HG03280 (cell line): ENCODE measurements at regions not wholly inside any gene's neighbourhood (a gene's known extent, or its start where the extent isn't known, plus 50 kb on each side); places are given as distances from the start of the nearest gene placed in this dataset.

ENCODE experiments used
- ATAC-seq: cut with Tn5 transposase; IDR thresholded peaks from one replicate; pipeline ENCODE4 v1.9.1; 2021; ENCODE audit warnings: mild to moderate bottlenecking, moderate library complexity; ENCODE audit not compliant: unreplicated experiment

GRCh38 chr18:65017372-65017760, 733.4 kb upstream of the CDH7 start:
- no peak for ATAC-seq

- ATAC-seq, result no peak
Observed at GRCh38 chr18:65016631-65017371, 734.0 kb upstream of the CDH7 start.

- ATAC-seq, result no peak
Observed at GRCh38 chr18:64994370-64994769, 756.4 kb upstream of the CDH7 start.

- ATAC-seq, result no peak
Observed at GRCh38 chr18:64993695-64994094, 757.1 kb upstream of the CDH7 start.

- ATAC-seq, result no peak
Observed at GRCh38 chr18:64992654-64993053, 758.2 kb upstream of the CDH7 start.

- ATAC-seq, result no peak
Observed at GRCh38 chr18:64991102-64991501, 759.7 kb upstream of the CDH7 start.

- ATAC-seq, result no peak
Observed at GRCh38 chr18:64986906-64987495, 763.8 kb upstream of the CDH7 start.

GRCh38 chr18:64983497-64984238, 767.1 kb upstream of the CDH7 start:
- no peak for ATAC-seq

- no peak for ATAC-seq
Observed at GRCh38 chr18:64982414-64983055, 768.3 kb upstream of the CDH7 start.

GRCh38 chr18:64981915-64982314, 768.9 kb upstream of the CDH7 start:
- no peak for ATAC-seq

- no peak for ATAC-seq
Observed at GRCh38 chr18:64979791-64980190, 771.0 kb upstream of the CDH7 start.

GRCh38 chr18:64974391-64975125, 776.3 kb upstream of the CDH7 start:
- ATAC-seq, result no peak

GRCh38 chr18:64972545-64972944, 778.3 kb upstream of the CDH7 start:
- no peak for ATAC-seq

- no peak for ATAC-seq
Observed at GRCh38 chr18:64966667-64967066, 784.1 kb upstream of the CDH7 start.

- no peak for ATAC-seq
Observed at GRCh38 chr18:64956465-64956864, 794.3 kb upstream of the CDH7 start.

GRCh38 chr18:64949885-64950284, 800.9 kb upstream of the CDH7 start:
- no peak for ATAC-seq

- no peak for ATAC-seq
Observed at GRCh38 chr18:64936671-64937070, 787.8 kb upstream of the LINC00305 start.

GRCh38 chr18:64929036-64929435, 780.1 kb upstream of the LINC00305 start:
- ATAC-seq, result no peak

GRCh38 chr18:64919971-64920570, 771.2 kb upstream of the LINC00305 start:
- no peak for ATAC-seq

GRCh38 chr18:64918851-64919250, 770.0 kb upstream of the LINC00305 start:
- ATAC-seq, result no peak
